Liver (tissue), 8 donors: ENCODE measurements at regions not wholly inside any gene's neighbourhood (a gene's known extent, or its start where the extent isn't known, plus 50 kb on each side); places are given as distances from the start of the nearest gene placed in this dataset.

ENCODE experiments used
- DNase-seq: peaks from one replicate; pipeline ENCODE4 v3.0.0-alpha.2; 2017; ENCODE audit warnings: low spot score
- H3K27ac ChIP-seq, 2 donors: one replicate each; pipeline ENCODE4 v1.7.0; 2013; ENCODE audit warnings: inconsistent platforms in 2 of 2, low read length in 2 of 2, control low read depth in 1 of 2, low read depth in 1 of 2, mild to moderate bottlenecking in 1 of 2
- H3K27me3 ChIP-seq, 4 donors: one replicate each; pipeline versions ENCODE4 v1.6.1 to v1.7.0; 2013; ENCODE audit warnings: low read length in 3 of 4, inconsistent platforms in 1 of 4, mild to moderate bottlenecking in 1 of 4, moderate library complexity in 1 of 4; ENCODE audit not compliant: control insufficient read depth in 4 of 4, insufficient read depth in 4 of 4
- H3K36me3 ChIP-seq, 4 donors: one replicate each; pipeline versions ENCODE4 v1.6.1 to v1.7.0; 2013; ENCODE audit warnings: low read length in 3 of 4, mild to moderate bottlenecking in 3 of 4, low read depth in 1 of 4, moderate library complexity in 1 of 4; ENCODE audit not compliant: control insufficient read depth in 4 of 4, insufficient read depth in 3 of 4
- H3K4me1 ChIP-seq, 4 donors: one replicate each; pipeline versions ENCODE4 v1.6.1 to v1.7.0; 2013; ENCODE audit warnings: low read length in 3 of 4, mild to moderate bottlenecking in 3 of 4, moderate library complexity in 1 of 4; ENCODE audit not compliant: control insufficient read depth in 4 of 4, insufficient read depth in 4 of 4
- H3K4me3 ChIP-seq, 3 donors: one replicate each; pipeline versions ENCODE4 v1.6.1 to v1.7.0; 2013; ENCODE audit warnings: low read length in 3 of 3, control low read depth in 1 of 3, low read depth in 1 of 3, mild to moderate bottlenecking in 1 of 3
- H3K9ac ChIP-seq, 2 donors: one replicate each; pipeline ENCODE4 v1.7.0; 2013; ENCODE audit warnings: low read length in 2 of 2, mild to moderate bottlenecking in 2 of 2, moderate library complexity in 2 of 2, control low read depth in 1 of 2, low read depth in 1 of 2
- H3K9me3 ChIP-seq, 4 donors: one replicate each; pipeline versions ENCODE4 v1.6.1 to v1.7.0; 2013; ENCODE audit warnings: low read length in 3 of 4; ENCODE audit not compliant: control insufficient read depth in 4 of 4
- ATF3 ChIP-seq: IDR thresholded peaks from 2 replicates; pipeline ENCODE4 v1.6.1; 2016; ENCODE audit warnings: antibody characterized with exemption
- CTCF ChIP-seq: fragments of 150-350 bp; IDR thresholded peaks from 2 replicates; pipeline ENCODE4 v1.5.1; 2017; ENCODE audit warnings: improper control_type of control experiment, low read depth, low read length; ENCODE audit not compliant: missing input control
- FOXA1 ChIP-seq: IDR thresholded peaks from 2 replicates; pipeline ENCODE4 v1.6.1; 2016; ENCODE audit warnings: antibody characterized with exemption
- FOXA2 ChIP-seq: IDR thresholded peaks from 2 replicates; pipeline ENCODE4 v1.6.1; 2016; ENCODE audit warnings: antibody characterized with exemption
- HNF4A ChIP-seq, 2 donors: conservative IDR thresholded peaks; 2 replicates each; pipeline ENCODE4 v1.6.1; 2016; ENCODE audit warnings: antibody characterized with exemption in 2 of 2, mild to moderate bottlenecking in 2 of 2
- JUND ChIP-seq, 2 donors: IDR thresholded peaks; 2 replicates each; pipeline ENCODE4 v1.6.1; 2016; ENCODE audit warnings: antibody characterized with exemption in 2 of 2
- MAX ChIP-seq: IDR thresholded peaks from 2 replicates; pipeline ENCODE4 v1.6.1; 2016; ENCODE audit warnings: antibody characterized with exemption
- NR2F2 ChIP-seq: IDR thresholded peaks from 2 replicates; pipeline ENCODE4 v1.6.1; 2016; ENCODE audit warnings: antibody characterized with exemption
- RAD21 ChIP-seq, 2 donors: IDR thresholded peaks; 2 replicates each; pipeline ENCODE4 v1.6.1; 2016; ENCODE audit warnings: antibody characterized with exemption in 2 of 2, mild to moderate bottlenecking in 2 of 2
- REST ChIP-seq: IDR thresholded peaks from 2 replicates; pipeline ENCODE4 v1.6.1; 2016; ENCODE audit warnings: antibody characterized with exemption, mild to moderate bottlenecking
- SP1 ChIP-seq: IDR thresholded peaks from 2 replicates; pipeline ENCODE4 v1.6.1; 2018; ENCODE audit warnings: antibody characterized with exemption, mild to moderate bottlenecking
- TAF1 ChIP-seq: conservative IDR thresholded peaks from 2 replicates; pipeline ENCODE4 v1.6.1; 2016; ENCODE audit warnings: antibody characterized with exemption, mild to moderate bottlenecking
- WGBS: extraction: QIAGEN DNeasy Blood & Tissue Kit; methylation state at CpG from one replicate; pipeline ENCODE4 v1.1.7; 2013; 5-methylcytosine and 5-hydroxymethylcytosine counted together
- donor health status: healthy.
- donor health status: healthy.
- donor health status: healthy.
- donor health status: healthy.
- donor health status: healthy.

- no peak overlapping the region for H3K27ac ChIP-seq
- DNase-seq: no peak
- TF ChIP-seq HNF4A (conservative IDR thresholded peaks at IDR 0.05): no peak
- TF ChIP-seq FOXA2: no peak
- no peaks in the 10 kb centered on the region for H3K27me3 ChIP-seq
- H3K36me3 ChIP-seq: no peaks in the 10 kb centered on the region
- H3K9ac ChIP-seq: no peak overlapping the region
- 72% methylated on average over 26 of the region's 26 CpGs for WGBS
- no peaks in the 10 kb centered on the region for H3K9me3 ChIP-seq
- no peaks in the 10 kb centered on the region for H3K4me1 ChIP-seq
- H3K4me3 ChIP-seq: no peak overlapping the region
These were observed 100.9 kb upstream of the PMEPA1 start for GRCh38 chr20:57810511-57811373.

DNA sequence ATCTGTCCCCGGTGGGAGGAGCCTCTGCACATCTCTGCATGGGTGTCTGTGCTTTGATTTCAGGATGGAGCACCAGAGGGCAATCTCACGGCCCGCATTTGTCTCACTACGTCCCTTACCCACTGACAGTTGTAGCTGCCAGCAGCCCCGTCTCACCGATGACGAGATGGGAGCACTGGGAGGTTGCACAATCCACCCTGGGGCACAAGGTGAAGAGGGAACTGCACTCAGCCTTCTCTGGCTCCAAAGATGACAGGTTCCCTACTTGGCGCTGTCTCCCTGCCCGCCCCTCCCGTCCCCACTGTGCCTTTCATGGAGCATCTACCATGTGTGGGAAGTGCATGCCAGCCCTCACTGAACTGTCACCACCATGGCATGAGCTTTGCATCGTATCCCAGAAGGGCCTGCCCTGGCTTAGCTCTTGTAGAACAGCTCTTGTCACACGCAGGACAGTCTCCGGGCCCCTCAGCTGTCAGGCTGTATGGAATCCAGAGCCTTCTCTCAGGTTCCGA, 99.9 kb upstream of the PMEPA1 start:
- TF ChIP-seq FOXA1 (no peak), RAD21 (IDR thresholded peaks at IDR 0.05) (no peak), JUND (IDR thresholded peaks at IDR 0.05) (no peak), FOXA2 (no peak), NR2F2 (no peak), HNF4A (conservative IDR thresholded peaks at IDR 0.05) (no peak), MAX (no peak), REST (no peak), ATF3 (no peak), CTCF (no peak), SP1 (no peak), TAF1 (no peak)
- H3K9me3 ChIP-seq: no peaks in the 10 kb centered on the region
- no peaks in the 10 kb centered on the region for H3K36me3 ChIP-seq
- no peak for DNase-seq
- H3K4me3 ChIP-seq: no peak overlapping the region
- 61% methylated on average over 14 of the region's 14 CpGs for WGBS
- no peaks in the 10 kb centered on the region for H3K27me3 ChIP-seq
- H3K4me1 ChIP-seq: no peaks in the 10 kb centered on the region
- no peak overlapping the region for H3K27ac ChIP-seq
- no peak overlapping the region for H3K9ac ChIP-seq
